NOMO-1 (cell line): ENCODE measurements at regions not wholly inside any gene's neighbourhood (a gene's known extent, or its start where the extent isn't known, plus 50 kb on each side); places are given as distances from the start of the nearest gene placed in this dataset.

ENCODE experiments used
- DNase-seq, 2 experiments: peaks; one replicate each; lab custom pipeline; 2025; ENCODE audit not compliant: unreplicated experiment in 2 of 2; lab: John Stamatoyannopoulos, UW

DNA sequence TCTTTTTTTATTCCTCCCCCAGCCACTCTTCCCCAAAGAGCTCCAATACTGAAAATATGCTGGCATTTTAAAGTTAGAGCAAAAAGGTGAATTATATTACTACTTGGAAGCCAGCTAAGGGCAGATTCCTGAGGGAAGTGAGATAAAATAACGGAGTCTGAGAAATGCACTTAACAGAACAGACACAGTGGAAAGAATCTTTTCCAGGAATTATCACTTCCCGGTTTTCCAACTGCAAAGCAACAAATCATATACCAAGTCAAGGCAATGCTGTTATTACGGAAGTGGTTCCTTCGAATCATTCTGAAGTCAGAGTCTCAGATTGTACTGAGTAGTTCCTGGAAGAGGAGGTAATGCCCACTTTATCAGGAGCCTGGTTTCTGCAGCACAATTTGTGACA lies 435.0 kb upstream of the SPRED2 start:
- DNase-seq = no peak

DNA sequence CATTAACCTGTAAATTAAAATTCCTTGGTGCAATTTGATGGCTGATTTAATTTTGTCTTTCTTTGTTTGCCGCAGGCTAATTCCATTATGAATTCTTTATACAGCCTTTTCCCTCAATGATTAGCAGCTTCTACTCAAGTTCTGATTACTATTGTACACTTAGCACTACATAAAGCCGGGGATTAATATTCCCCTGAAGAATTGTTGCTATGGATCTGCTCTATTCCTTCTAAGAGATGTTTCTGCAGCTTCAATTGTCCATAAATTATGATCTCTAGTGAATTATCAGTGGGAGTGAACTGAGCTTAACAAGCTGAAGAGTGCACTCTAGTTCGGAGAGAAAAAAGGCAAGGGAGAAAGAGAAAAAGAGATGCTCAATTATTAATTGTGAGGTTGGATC lies 433.7 kb upstream of the SPRED2 start:
- no peak for DNase-seq

GRCh38 chr2:65864619-65865018 lies 432.2 kb upstream of the SPRED2 start:
- no peak for DNase-seq

DNA sequence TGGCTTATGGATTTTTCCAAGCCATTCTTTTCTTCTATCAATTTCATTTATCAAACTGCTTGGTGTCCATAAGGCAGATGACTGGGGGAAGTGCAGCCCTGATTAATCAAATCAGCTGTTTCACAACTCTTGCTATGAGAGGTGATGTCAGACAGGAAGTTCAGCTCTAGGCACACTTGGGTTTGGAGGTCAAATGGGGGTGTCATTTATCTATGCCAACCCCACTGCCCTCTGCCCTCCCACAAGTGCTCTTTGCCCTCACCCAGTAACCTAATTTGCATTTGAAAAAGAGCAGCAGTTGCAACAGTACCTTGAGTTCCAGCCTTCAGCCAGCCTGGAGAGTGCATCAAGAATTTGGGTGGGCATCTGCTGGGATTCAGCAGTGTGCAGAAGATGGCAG lies 431.3 kb upstream of the SPRED2 start:
- DNase-seq = no peak

- DNase-seq = no peak
Observed at GRCh38 chr2:65856928-65857327, 424.5 kb upstream of the SPRED2 start.

DNA sequence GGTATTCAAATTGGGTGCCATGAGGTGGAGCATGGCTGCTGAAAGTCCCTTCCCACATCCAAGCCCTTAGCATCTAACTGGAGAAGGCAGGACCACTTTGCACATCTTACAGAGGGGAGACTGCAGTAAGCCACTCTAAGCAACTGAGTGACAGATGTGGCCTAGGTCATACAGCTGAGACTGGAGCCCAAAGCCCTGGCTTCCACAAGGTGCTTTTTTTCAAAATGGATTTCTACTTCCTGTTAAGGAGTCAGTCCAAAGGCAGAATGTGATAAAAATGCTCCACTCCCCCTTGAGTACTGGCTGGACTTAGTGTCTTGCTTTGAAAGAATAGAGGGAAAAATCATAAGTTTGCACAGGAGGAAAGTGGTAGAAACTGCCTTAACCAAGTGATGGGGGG lies 424.0 kb upstream of the SPRED2 start:
- DNase-seq = no peak

DNA sequence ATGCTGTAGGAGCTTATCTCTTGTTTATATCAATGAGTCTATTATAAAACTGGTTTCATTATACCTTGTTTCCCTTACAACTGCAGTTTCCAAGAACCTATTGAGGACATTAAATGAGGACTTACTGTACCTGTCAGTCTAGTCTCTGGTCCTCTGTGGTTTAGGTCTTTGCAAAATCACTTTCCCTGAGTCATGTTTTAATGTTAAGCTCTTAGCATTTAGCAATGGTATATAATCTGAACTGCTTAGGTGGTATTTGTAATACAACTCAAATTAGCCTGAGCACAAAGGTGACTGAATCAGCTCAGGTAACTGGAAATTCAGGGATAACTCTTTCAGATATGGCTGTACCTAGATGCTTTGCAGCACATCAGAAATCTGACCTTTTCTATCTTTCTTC lies 418.3 kb upstream of the SPRED2 start:
- no peak for DNase-seq

GRCh38 chr2:65846989-65847678 lies 414.7 kb upstream of the SPRED2 start:
- no peak for DNase-seq

DNA sequence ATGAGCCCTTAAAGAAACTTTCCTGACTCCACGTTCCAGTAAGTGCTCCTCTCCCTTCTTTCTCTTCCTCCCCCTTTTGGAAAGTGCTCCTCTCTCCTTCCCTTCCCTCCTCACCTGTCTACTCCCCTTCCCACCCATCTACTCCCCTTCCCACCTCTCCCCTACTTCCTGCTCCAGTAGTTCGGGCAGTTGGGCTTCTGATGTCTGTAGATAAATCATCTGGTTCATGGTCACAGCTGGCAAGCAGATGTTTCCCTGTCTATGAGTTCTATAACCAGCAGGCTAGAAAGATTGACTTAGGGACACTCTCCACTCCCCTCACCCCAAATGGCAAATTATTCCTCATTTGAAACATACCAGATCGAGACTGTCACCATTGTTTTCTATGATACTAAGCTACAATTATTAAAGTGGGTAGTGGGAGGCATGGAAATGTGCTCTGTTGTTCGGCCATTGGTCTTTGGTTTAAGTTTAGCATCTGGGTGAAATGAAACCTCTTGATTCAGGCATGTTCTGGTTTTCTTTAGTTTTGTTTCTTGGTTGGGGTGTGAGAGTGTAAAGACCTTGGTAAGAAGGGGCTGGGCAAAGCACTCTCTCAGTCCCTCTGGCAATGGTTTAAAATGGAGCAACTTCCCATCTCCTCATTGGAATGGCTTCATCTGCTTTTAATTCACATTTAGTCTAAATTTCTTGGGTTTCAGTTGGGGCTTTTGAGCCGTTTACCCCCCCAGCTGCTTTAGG lies 413.2 kb upstream of the SPRED2 start:
- DNase-seq = no peak

DNA sequence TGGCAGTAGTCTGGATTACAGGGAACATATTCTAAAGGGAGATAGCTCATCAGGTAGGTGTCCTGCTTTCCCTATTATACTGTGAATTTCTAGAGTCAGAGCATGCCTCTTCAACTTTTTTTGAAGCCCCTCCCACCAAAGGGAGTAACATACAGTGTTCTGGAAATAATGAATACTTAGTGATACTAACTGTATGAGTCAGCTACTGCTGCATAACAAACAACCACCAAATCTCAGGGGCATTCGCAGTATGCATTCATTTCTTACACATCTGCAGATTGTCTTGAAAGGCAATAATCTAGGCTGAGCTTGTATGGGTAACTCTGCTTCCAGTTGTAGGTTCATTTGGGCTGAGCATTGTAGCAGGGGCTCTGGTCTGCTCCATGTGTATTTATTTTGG lies 409.7 kb upstream of the SPRED2 start:
- no peak for DNase-seq

GRCh38 chr2:65835975-65836549 lies 403.7 kb upstream of the SPRED2 start:
- DNase-seq = no peak

DNA sequence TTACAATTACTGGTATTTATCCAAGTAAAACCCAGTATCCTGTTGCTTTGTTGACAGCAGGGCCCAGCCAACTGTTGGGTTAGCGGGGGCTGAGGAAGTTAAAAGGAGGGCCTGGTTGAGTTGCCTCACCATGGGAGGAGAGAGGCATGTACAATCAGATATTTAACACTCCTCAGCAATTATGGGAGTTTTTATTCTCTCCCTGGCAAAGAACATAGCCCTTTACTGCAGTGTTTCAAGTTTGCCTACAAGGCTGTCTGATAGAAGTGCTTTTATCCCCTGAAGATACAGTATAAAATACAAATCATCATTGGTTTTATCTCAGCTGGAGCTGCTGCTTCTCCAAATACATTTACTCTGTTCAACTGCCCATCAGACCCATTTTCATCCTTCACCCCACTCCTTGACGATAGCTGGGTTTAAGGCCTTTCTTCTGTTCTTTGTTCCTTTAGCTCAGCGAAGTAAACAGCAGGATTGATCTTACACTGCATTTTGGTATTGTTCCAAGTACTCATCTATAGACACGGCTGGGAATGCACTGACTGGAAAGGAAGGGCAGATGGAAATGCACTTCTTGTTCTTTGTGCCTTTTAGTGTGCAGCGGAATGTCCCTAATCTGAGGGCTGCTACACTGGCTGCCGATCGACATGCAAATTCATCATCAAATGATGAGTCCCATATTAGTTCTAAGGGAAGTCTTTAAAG lies 402.5 kb upstream of the SPRED2 start:
- DNase-seq = no peak

DNA sequence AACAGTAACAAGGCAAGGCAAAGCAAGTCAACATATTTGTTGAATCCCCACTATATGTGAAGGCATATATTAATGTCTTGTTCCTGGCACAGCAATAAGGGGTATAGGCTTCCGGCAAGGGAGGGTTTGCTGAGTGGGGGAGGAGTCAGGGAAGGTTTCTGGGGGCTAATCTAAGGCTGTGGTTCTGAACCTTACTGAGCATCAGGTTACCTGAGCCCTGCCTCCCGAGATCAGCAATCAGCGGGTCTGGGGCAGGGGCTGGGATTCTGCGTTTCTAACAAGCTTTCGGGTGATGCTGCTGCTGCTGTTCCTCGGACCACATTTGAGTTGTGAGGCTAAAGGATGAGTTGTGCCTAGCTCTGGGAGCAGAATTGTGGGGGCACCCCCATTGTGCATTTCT lies 401.7 kb upstream of the SPRED2 start:
- no peak for DNase-seq

DNA sequence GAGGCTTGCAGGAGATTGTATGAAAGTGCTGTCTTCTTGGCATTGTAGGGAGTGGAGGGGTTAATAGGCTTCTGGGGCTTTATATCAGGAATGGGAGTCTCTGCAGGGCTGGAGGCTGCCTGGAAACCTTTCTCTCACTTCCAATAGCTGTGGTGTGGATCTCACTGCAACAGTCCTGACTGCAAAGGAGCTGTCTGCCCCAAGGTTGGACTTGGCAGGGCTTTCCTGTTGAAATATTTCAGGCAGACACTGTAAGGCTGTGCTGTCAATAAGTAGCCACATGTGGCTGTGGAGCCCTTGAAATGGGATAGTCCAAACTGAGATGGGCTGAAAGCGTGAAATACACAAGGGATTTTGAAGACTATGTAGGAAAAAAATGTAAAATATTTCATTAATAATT lies 399.1 kb upstream of the SPRED2 start:
- no peak for DNase-seq

GRCh38 chr2:65826567-65826966 lies 394.2 kb upstream of the SPRED2 start:
- no peak for DNase-seq

DNA sequence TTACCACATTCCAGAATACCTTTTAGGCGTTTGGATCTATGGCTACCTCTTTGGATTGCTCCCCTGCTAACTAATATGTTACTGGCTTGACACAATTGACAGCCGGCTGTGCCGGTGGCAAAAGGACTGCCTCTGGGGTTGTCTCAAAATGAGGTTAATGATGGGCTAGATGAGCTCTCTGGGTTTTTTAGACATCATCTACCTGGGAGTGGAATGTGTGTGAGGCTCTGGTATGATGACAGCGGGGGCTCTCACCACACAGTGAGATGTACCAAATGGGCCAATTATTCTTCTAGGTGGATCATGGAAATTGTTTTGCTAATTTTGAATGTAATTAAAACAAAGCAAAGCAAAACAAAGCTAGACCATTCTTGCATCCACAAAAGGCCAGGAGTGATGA lies 391.1 kb upstream of the SPRED2 start:
- DNase-seq = no peak

DNA sequence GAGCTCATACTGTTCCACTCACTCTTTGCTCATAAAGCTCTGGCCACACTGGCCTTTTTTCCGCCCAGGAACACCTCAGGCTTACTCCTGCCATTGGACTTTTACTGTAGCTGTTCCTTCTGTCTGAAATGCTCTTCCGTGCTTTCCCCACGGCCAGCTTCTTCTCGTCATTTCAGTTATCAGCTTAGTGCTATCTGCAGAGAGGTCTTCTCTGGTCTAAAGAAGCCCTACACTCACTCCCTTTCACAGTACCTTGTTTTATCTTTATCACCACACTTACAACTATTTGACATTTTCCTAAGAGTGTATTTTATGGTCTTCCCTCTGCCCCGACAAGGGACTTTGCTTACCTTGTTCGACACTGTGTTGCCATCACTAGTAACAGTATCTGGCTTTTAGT lies 388.1 kb upstream of the SPRED2 start:
- no peak for DNase-seq

GRCh38 chr2:65819963-65820362 lies 387.6 kb upstream of the SPRED2 start:
- no peak for DNase-seq

- DNase-seq = no peak
Observed at GRCh38 chr2:65818873-65819451, 386.6 kb upstream of the SPRED2 start.

- no peak for DNase-seq
Observed at GRCh38 chr2:65813631-65814173, 381.3 kb upstream of the SPRED2 start.

DNA sequence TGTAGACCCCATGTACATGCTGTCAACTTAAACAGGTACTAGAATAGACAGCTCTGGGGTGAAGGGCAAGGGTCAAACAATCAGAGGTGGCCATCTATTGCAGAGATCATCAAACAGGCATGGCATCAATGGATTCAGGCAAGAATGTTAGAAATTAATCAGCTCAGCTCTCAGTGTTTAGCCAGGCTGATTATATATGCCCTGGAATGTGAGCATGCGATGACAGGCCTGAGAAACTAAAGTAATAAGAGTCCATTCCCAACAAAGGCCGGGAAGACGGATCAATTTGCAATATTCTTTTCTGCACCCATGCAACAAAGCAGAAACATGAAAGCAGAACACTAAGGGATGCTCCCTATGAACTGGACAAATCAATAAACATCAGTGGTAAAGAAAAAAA lies 380.5 kb upstream of the SPRED2 start:
- DNase-seq = no peak
